HepG2 (cell line): ENCODE measurements at regions not wholly inside any gene's neighbourhood (a gene's known extent, or its start where the extent isn't known, plus 50 kb on each side); places are given as distances from the start of the nearest gene placed in this dataset.

Source experiments
- EP300 ChIP-seq, 3 experiments: sonication (generic) in 1 of 3; formaldehyde crosslinking in 1 of 3; IDR thresholded peaks; 2 replicates each; pipeline versions ENCODE4 v1.5.1 to v1.6.1; 2011 to 2020; ENCODE audit warnings: low read depth in 2 of 3, low read length in 2 of 3, borderline replicate concordance in 1 of 3, improper control_type of control experiment in 1 of 3, mild to moderate bottlenecking in 1 of 3, missing genetic modification reagents in 1 of 3, moderate library complexity in 1 of 3
- FOXM1 ChIP-seq: sonication (generic); formaldehyde crosslinking; IDR thresholded peaks from 2 replicates; pipeline ENCODE4 v1.5.0; 2020; ENCODE audit warnings: missing genetic modification reagents
- MBD4 ChIP-seq: IDR thresholded peaks from 2 replicates; pipeline ENCODE4 v1.6.1; 2012; ENCODE audit warnings: low read length, inconsistent platforms, borderline replicate concordance
- MEIS2 ChIP-seq: sonication (generic); formaldehyde crosslinking; IDR thresholded peaks from 2 replicates; pipeline ENCODE4 v1.9.0; 2021; ENCODE audit warnings: mild to moderate bottlenecking, missing genetic modification reagents
- PAXIP1 ChIP-seq: sonication (generic); formaldehyde crosslinking; conservative IDR thresholded peaks from 2 replicates; pipeline ENCODE4 v1.4.0; 2020; ENCODE audit warnings: mild to moderate bottlenecking, missing genetic modification reagents, moderate library complexity
- RARA ChIP-seq: IDR thresholded peaks from 2 replicates; pipeline ENCODE4 v1.6.1; 2016; ENCODE audit warnings: missing genetic modification reagents, missing compliant biosample characterization
- RORA ChIP-seq: sonication (generic); formaldehyde crosslinking; IDR thresholded peaks from 2 replicates; pipeline ENCODE4 v1.5.0; 2020; ENCODE audit warnings: mild to moderate bottlenecking, missing genetic modification reagents, moderate library complexity
- SALL1 ChIP-seq: sonication (generic); formaldehyde crosslinking; IDR thresholded peaks from 2 replicates; pipeline ENCODE4 v1.8.0; 2022; ENCODE audit warnings: mild to moderate bottlenecking, missing genetic modification reagents
- ZNF589 ChIP-seq: sonication (generic); formaldehyde crosslinking; conservative IDR thresholded peaks from 2 replicates; pipeline ENCODE4 v1.8.0; 2022; ENCODE audit warnings: mild to moderate bottlenecking, moderate library complexity, missing genetic modification reagents
- ZNF780A ChIP-seq: sonication (generic); formaldehyde crosslinking; IDR thresholded peaks from 2 replicates; pipeline ENCODE4 v1.8.0; 2022; ENCODE audit warnings: mild to moderate bottlenecking, missing genetic modification reagents, moderate library complexity
- ZSCAN21 ChIP-seq: sonication (generic); formaldehyde crosslinking; IDR thresholded peaks from 2 replicates; pipeline ENCODE4 v1.8.0; 2022; ENCODE audit warnings: mild to moderate bottlenecking, missing genetic modification reagents, moderate library complexity, borderline replicate concordance
- TF ChIP-seq, protein P1 (sequence below): sonication (generic); formaldehyde crosslinking; IDR thresholded peaks from 2 replicates; pipeline ENCODE4 v1.5.0; 2020; ENCODE audit warnings: mild to moderate bottlenecking, missing genetic modification reagents, borderline replicate concordance
- TF ChIP-seq, protein P2 (sequence below): IDR thresholded peaks from 2 replicates; pipeline ENCODE4 v1.6.1; 2016; ENCODE audit warnings: low read depth, borderline replicate concordance

GRCh38 chr5:155684417-155684816 is 642.5 kb upstream of the SGCD start (continued):
- TF ChIP-seq, protein P1, sequence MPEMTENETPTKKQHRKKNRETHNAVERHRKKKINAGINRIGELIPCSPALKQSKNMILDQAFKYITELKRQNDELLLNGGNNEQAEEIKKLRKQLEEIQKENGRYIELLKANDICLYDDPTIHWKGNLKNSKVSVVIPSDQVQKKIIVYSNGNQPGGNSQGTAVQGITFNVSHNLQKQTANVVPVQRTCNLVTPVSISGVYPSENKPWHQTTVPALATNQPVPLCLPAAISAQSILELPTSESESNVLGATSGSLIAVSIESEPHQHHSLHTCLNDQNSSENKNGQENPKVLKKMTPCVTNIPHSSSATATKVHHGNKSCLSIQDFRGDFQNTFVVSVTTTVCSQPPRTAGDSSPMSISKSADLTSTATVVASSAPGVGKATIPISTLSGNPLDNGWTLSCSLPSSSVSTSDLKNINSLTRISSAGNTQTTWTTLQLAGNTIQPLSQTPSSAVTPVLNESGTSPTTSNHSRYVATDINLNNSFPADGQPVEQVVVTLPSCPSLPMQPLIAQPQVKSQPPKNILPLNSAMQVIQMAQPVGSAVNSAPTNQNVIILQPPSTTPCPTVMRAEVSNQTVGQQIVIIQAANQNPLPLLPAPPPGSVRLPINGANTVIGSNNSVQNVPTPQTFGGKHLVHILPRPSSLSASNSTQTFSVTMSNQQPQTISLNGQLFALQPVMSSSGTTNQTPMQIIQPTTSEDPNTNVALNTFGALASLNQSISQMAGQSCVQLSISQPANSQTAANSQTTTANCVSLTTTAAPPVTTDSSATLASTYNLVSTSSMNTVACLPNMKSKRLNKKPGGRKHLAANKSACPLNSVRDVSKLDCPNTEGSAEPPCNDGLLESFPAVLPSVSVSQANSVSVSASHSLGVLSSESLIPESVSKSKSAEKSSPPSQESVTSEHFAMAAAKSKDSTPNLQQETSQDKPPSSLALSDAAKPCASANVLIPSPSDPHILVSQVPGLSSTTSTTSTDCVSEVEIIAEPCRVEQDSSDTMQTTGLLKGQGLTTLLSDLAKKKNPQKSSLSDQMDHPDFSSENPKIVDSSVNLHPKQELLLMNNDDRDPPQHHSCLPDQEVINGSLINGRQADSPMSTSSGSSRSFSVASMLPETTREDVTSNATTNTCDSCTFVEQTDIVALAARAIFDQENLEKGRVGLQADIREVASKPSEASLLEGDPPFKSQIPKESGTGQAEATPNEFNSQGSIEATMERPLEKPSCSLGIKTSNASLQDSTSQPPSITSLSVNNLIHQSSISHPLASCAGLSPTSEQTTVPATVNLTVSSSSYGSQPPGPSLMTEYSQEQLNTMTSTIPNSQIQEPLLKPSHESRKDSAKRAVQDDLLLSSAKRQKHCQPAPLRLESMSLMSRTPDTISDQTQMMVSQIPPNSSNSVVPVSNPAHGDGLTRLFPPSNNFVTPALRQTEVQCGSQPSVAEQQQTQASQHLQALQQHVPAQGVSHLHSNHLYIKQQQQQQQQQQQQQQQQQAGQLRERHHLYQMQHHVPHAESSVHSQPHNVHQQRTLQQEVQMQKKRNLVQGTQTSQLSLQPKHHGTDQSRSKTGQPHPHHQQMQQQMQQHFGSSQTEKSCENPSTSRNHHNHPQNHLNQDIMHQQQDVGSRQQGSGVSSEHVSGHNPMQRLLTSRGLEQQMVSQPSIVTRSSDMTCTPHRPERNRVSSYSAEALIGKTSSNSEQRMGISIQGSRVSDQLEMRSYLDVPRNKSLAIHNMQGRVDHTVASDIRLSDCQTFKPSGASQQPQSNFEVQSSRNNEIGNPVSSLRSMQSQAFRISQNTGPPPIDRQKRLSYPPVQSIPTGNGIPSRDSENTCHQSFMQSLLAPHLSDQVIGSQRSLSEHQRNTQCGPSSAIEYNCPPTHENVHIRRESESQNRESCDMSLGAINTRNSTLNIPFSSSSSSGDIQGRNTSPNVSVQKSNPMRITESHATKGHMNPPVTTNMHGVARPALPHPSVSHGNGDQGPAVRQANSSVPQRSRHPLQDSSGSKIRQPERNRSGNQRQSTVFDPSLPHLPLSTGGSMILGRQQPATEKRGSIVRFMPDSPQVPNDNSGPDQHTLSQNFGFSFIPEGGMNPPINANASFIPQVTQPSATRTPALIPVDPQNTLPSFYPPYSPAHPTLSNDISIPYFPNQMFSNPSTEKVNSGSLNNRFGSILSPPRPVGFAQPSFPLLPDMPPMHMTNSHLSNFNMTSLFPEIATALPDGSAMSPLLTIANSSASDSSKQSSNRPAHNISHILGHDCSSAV (CRISPR knock-in tag): no peak
- TF ChIP-seq ZNF780A (CRISPR knock-in tag) (no peak), ZSCAN21 (CRISPR knock-in tag) (no peak), FOXM1 (CRISPR knock-in tag) (no peak), RARA (CRISPR knock-in tag) (no peak), MBD4 (no peak), PAXIP1 (CRISPR knock-in tag) (no peak), ZNF589 (CRISPR knock-in tag) (no peak), MEIS2 (no peak), SALL1 (no peak), RORA (CRISPR knock-in tag) (no peak), EP300 (IDR thresholded peaks at IDR 0.05; ENCODE audit: low read depth in 2 of 2, low read length in 2 of 2) (no peak), EP300 (CRISPR knock-in tag; IDR thresholded peaks at IDR 0.05; ENCODE audit: borderline replicate concordance) (no peak)
- TF ChIP-seq, protein P2, sequence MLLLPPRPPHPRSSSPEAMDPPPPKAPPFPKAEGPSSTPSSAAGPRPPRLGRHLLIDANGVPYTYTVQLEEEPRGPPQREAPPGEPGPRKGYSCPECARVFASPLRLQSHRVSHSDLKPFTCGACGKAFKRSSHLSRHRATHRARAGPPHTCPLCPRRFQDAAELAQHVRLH (CRISPR knock-in tag): no peak
